Right lobe of liver (tissue), 4 donors: ENCODE measurements at regions not wholly inside any gene's neighbourhood (a gene's known extent, or its start where the extent isn't known, plus 50 kb on each side); places are given as distances from the start of the nearest gene placed in this dataset.

ENCODE experiments used
- CTCF ChIP-seq, 4 donors: fragments of 200-600 bp in 3 of 4; fragments of 450-650 bp in 1 of 4; IDR thresholded peaks; one replicate each; pipeline versions ENCODE4 v1.5.1 to v1.8.0; 2016 to 2022; ENCODE audit warnings: antibody characterized with exemption in 4 of 4, mild to moderate bottlenecking in 2 of 4
- POLR2A ChIP-seq: fragments of 450-650 bp; IDR thresholded peaks from one replicate; pipeline ENCODE4 v1.6.1; 2017; ENCODE audit warnings: antibody characterized with exemption, mild to moderate bottlenecking
- donor health status: DM: no; HTN: no; CAD: no.
- donor health status: DM: no; HTN: no; CAD: no.
- donor health status: DM: no; HTN: yes; CAD: no.

- TF ChIP-seq POLR2A (no peak), CTCF (IDR thresholded peaks at IDR 0.05) (no peak)
These were observed 151.1 kb upstream of the JAG1 start for GRCh38 chr20:10824750-10825500.
